HepG2 (cell line): ENCODE measurements at regions not wholly inside any gene's neighbourhood (a gene's known extent, or its start where the extent isn't known, plus 50 kb on each side); places are given as distances from the start of the nearest gene placed in this dataset.

Experiments used
- ATAC-seq: fragments of 200-7000 bp; cut with Tn5 transposase; 3 replicates; pipeline ENCODE4 v1.9.1; 2020; ENCODE audit warnings: mild to moderate bottlenecking, moderate library complexity
- BruUV-seq: library from RNA; stranded (reverse); fragments of 400-500 nt; replicated peaks from 2 replicates; lab custom pipeline; 2021; lab: Mats Ljungman, UMichigan
- CTCF ChIA-PET: fragments of 300-600 bp; formaldehyde crosslinking; extraction: SDS; loops from one replicate; lab custom pipeline; 2021; ENCODE audit warnings: low total read pairs, inconsistent platforms, low intra/inter-chr PET ratio; lab: Yijun Ruan, JAX
- POLR2A ChIA-PET: fragments of 350-600 bp; sonication (Branson Sonifier 250); formaldehyde crosslinking; loops from one replicate; lab custom pipeline; 2020; ENCODE audit warnings: antibody characterized with exemption, inconsistent platforms; lab: Yijun Ruan, JAX
- DNase-seq: peaks from one replicate; pipeline ENCODE4 v3.0.0-alpha.2; 2015; ENCODE audit warnings: low spot score
- FAIRE-seq: peaks from 3 replicates; lab custom pipeline; 2011; peaks lifted over from hg19 to GRCh38; lab: Jason Lieb, UNC
- H2AFZ ChIP-seq: one replicate; pipeline ENCODE4 v1.6.1; 2011; ENCODE audit warnings: low read length, inconsistent platforms
- H3K27ac ChIP-seq: fragments of 300-600 bp; 3 replicates; pipeline ENCODE4 v1.8.0; 2011; ENCODE audit warnings: mixed run types, mild to moderate bottlenecking, mixed read lengths, low read length, inconsistent platforms; ENCODE audit not compliant: insufficient read depth; ENCODE audit errors: extremely low read length
- H3K27me3 ChIP-seq, 2 experiments: fragments of 200-600 bp in 1 of 2; 2 replicates in 1 of 2; 3 replicates in 1 of 2; pipeline versions ENCODE4 v1.6.0 to v1.8.0; 2011; ENCODE audit warnings: low read length in 2 of 2, mild to moderate bottlenecking in 2 of 2, moderate library complexity in 2 of 2, inconsistent platforms in 1 of 2; ENCODE audit not compliant: insufficient read depth in 2 of 2, control insufficient read depth in 1 of 2
- H3K36me3 ChIP-seq, 2 experiments: fragments of 200-600 bp in 1 of 2; replicated peaks in 1 of 2; 2 replicates in 1 of 2; 3 replicates in 1 of 2; pipeline versions ENCODE4 v1.5.1 to v1.8.0; 2011; ENCODE audit warnings: low read length in 2 of 2, inconsistent platforms in 1 of 2; ENCODE audit not compliant: insufficient read depth in 2 of 2, control insufficient read depth in 1 of 2
- H3K4me1 ChIP-seq: 2 replicates; pipeline ENCODE4 v1.5.1; 2012; ENCODE audit warnings: low read length, inconsistent platforms; ENCODE audit not compliant: insufficient read depth
- H3K4me2 ChIP-seq: 2 replicates; pipeline ENCODE4 v1.6.0; 2011; ENCODE audit warnings: low read depth, low read length, inconsistent platforms
- H3K4me3 ChIP-seq, 3 experiments: fragments of 200-600 bp in 1 of 3; sonication (generic), shearing (Covaris generic) in 1 of 3; replicated peaks in 1 of 3; 2 replicates each; pipeline ENCODE4 v1.5.1; 2011 to 2016; ENCODE audit warnings: low read length in 3 of 3, inconsistent platforms in 2 of 3, low read depth in 2 of 3, mild to moderate bottlenecking in 2 of 3, control low read depth in 1 of 3, mixed read lengths in 1 of 3; ENCODE audit not compliant: insufficient read depth in 1 of 3
- H3K79me2 ChIP-seq: one replicate; pipeline ENCODE4 v1.6.1; 2011; ENCODE audit warnings: low read length, inconsistent platforms; ENCODE audit not compliant: insufficient read depth
- H3K9ac ChIP-seq: 2 replicates; pipeline ENCODE4 v1.6.0; 2011; ENCODE audit warnings: mild to moderate bottlenecking, low read depth, low read length, inconsistent platforms; ENCODE audit not compliant: insufficient read depth
- H3K9me3 ChIP-seq: 2 replicates; pipeline ENCODE4 v1.5.1; 2012; ENCODE audit warnings: mild to moderate bottlenecking, low read length
- H4K20me1 ChIP-seq: 2 replicates; pipeline ENCODE4 v1.6.0; 2011; ENCODE audit warnings: inconsistent platforms, mild to moderate bottlenecking, low read length, moderate library complexity; ENCODE audit not compliant: insufficient read depth
- MED8 ChIP-seq: sonication (generic); formaldehyde crosslinking; IDR thresholded peaks from 2 replicates; pipeline ENCODE4 v1.8.1; 2023; ENCODE audit warnings: mild to moderate bottlenecking, missing genetic modification reagents; ENCODE audit not compliant: insufficient replicate concordance
- PCBP1 ChIP-seq: fragments of 200-400 bp; formaldehyde crosslinking; IDR thresholded peaks from 2 replicates; pipeline ENCODE4 v1.6.1; 2017; ENCODE audit warnings: mild to moderate bottlenecking, low read depth, low read length, borderline replicate concordance
- TCF12 ChIP-seq, 2 experiments: fragments of 450-650 bp in 1 of 2; sonication (generic) in 1 of 2; formaldehyde crosslinking in 1 of 2; IDR thresholded peaks; 2 replicates each; pipeline versions ENCODE4 v1.6.1 to v1.8.0; 2017 to 2022; ENCODE audit warnings: antibody characterized with exemption in 1 of 2, mild to moderate bottlenecking in 1 of 2, missing genetic modification reagents in 1 of 2, moderate library complexity in 1 of 2
- ZBTB33 ChIP-seq: sonication (generic); formaldehyde crosslinking; IDR thresholded peaks from 2 replicates; pipeline ENCODE4 v1.4.0; 2020; ENCODE audit warnings: missing genetic modification reagents
- ZNF136 ChIP-seq: sonication (generic); formaldehyde crosslinking; IDR thresholded peaks from 2 replicates; pipeline ENCODE4 v1.8.1; 2022; ENCODE audit warnings: low read depth, mild to moderate bottlenecking, moderate library complexity, missing genetic modification reagents
- ZNF605 ChIP-seq: sonication (generic); formaldehyde crosslinking; IDR thresholded peaks from 2 replicates; pipeline ENCODE4 v1.8.0; 2022; ENCODE audit warnings: mild to moderate bottlenecking, missing genetic modification reagents
- ZZZ3 ChIP-seq: sonication (generic); formaldehyde crosslinking; IDR thresholded peaks from 2 replicates; pipeline ENCODE4 v1.4.0; 2020; ENCODE audit warnings: missing genetic modification reagents, mild to moderate bottlenecking, borderline replicate concordance
- WGBS: methylation state at CpG from one replicate; pipeline ENCODE4 v1.1.6; 2017; ENCODE audit warnings: low lambda C conversion rate; 5-methylcytosine and 5-hydroxymethylcytosine counted together
- in situ Hi-C: cut with HindIII; loops from 2 replicates; pipeline ENCODE4 v1.10.0; 2017; ENCODE audit warnings: low pct_unique_long_range_greater_than_20kb; ENCODE audit not compliant: extremely low pct_ligation_motif_present
- intact Hi-C: fragments of 100-400 bp; cut with micrococcal nuclease; formaldehyde crosslinking; loops from one replicate; pipeline ENCODE4 v1.10.0; 2022; ENCODE audit not compliant: unreplicated experiment
- TF ChIP-seq, protein P1 (sequence below): IDR thresholded peaks from 2 replicates; pipeline ENCODE4 v1.6.1; 2016
- TF ChIP-seq, protein P2 (sequence below): sonication (generic); formaldehyde crosslinking; IDR thresholded peaks from 2 replicates; pipeline ENCODE4 v1.4.0; 2020; ENCODE audit warnings: missing genetic modification reagents

DNA sequence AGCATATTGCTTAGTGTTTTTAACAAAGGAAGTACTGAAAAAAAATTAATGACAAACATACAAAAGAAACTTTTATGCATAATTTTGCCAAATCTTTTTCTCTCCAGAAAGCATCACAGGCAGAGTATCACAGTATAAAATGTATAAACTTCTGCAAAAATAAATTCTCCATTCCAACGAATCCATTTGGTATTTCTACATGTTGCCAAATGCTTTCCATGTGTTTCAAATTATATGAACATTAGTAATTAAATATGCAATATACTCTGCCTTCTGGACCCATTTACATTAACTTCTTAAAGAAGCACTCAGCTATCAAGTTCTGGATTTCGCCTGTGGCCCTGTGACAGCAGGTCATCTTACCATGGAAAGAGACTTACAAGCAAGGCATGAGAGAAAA, 189.1 kb upstream of the ALCAM start:
- Histone ChIP-seq H3K27me3 (no peaks in the 10 kb centered on the region), H4K20me1 (no peaks in the 10 kb centered on the region), H3K79me2 (no peaks in the 10 kb centered on the region), H3K4me2 (no peak overlapping the region), H3K4me1 (no peaks in the 10 kb centered on the region), H3K9me3 (no peaks in the 10 kb centered on the region), H3K27ac (no peak overlapping the region), H3K36me3 (no peaks in the 10 kb centered on the region), H2AFZ (no peak overlapping the region), H3K4me3 (no peak overlapping the region), H3K9ac (no peak overlapping the region)
- 0% methylated on average over 2 of the region's 2 CpGs for WGBS
- FAIRE-seq (no peak), DNase-seq (no peak)
- in situ Hi-C loops = no loop called here
- ChIA-PET CTCF (no interaction called here), POLR2A (no interaction called here)
- intact Hi-C loops = no loop called here
- no TSS peak for BruUV-seq
- TF ChIP-seq ZNF136 (no peak), PCBP1 (no peak), MED8 (CRISPR knock-in tag) (no peak), TCF12 (IDR thresholded peaks at IDR 0.05) (no peak), TCF12 (CRISPR knock-in tag; IDR thresholded peaks at IDR 0.05) (no peak), ZBTB33 (CRISPR knock-in tag) (no peak), ZZZ3 (CRISPR knock-in tag) (no peak), ZNF605 (CRISPR knock-in tag) (no peak)
- TF ChIP-seq, protein P1, sequence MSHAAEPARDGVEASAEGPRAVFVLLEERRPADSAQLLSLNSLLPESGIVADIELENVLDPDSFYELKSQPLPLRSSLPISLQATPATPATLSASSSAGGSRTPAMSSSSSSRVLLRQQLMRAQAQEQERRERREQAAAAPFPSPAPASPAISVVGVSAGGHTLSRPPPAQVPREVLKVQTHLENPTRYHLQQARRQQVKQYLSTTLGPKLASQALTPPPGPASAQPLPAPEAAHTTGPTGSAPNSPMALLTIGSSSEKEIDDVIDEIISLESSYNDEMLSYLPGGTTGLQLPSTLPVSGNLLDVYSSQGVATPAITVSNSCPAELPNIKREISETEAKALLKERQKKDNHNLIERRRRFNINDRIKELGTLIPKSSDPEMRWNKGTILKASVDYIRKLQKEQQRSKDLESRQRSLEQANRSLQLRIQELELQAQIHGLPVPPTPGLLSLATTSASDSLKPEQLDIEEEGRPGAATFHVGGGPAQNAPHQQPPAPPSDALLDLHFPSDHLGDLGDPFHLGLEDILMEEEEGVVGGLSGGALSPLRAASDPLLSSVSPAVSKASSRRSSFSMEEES (CRISPR knock-in tag) = no peak
- TF ChIP-seq, protein P2, sequence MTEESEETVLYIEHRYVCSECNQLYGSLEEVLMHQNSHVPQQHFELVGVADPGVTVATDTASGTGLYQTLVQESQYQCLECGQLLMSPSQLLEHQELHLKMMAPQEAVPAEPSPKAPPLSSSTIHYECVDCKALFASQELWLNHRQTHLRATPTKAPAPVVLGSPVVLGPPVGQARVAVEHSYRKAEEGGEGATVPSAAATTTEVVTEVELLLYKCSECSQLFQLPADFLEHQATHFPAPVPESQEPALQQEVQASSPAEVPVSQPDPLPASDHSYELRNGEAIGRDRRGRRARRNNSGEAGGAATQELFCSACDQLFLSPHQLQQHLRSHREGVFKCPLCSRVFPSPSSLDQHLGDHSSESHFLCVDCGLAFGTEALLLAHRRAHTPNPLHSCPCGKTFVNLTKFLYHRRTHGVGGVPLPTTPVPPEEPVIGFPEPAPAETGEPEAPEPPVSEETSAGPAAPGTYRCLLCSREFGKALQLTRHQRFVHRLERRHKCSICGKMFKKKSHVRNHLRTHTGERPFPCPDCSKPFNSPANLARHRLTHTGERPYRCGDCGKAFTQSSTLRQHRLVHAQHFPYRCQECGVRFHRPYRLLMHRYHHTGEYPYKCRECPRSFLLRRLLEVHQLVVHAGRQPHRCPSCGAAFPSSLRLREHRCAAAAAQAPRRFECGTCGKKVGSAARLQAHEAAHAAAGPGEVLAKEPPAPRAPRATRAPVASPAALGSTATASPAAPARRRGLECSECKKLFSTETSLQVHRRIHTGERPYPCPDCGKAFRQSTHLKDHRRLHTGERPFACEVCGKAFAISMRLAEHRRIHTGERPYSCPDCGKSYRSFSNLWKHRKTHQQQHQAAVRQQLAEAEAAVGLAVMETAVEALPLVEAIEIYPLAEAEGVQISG (CRISPR knock-in tag) = no peak
- TF ChIP-seq, all 625 proteins: peak for 0
- no peak for ATAC-seq
